ENCODE measurements at regions not wholly inside any gene's neighbourhood (a gene's known extent, or its start where the extent isn't known, plus 50 kb on each side); places are given as distances from the start of the nearest gene placed in this dataset.

DNA sequence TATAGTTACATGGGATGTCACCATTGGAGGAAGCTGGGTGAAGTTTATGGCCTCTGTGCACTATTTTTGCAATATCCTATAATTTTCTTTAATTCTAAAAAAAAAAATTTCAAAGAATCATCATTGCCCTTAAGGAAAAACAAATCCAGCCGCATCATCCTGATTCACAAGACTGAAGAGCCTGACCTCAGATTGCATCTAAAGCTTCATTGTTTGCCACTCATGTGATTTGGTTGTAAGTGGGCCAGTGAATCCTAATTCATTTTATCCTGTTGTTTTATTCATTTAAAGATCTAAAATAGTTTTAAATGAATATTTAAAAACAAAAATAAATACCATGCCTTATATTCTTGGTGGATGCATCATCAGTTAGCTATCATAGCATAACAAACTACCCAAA, 504.5 kb downstream of the TBC1D4 start:
- TF ChIP-seq, protein P1, sequence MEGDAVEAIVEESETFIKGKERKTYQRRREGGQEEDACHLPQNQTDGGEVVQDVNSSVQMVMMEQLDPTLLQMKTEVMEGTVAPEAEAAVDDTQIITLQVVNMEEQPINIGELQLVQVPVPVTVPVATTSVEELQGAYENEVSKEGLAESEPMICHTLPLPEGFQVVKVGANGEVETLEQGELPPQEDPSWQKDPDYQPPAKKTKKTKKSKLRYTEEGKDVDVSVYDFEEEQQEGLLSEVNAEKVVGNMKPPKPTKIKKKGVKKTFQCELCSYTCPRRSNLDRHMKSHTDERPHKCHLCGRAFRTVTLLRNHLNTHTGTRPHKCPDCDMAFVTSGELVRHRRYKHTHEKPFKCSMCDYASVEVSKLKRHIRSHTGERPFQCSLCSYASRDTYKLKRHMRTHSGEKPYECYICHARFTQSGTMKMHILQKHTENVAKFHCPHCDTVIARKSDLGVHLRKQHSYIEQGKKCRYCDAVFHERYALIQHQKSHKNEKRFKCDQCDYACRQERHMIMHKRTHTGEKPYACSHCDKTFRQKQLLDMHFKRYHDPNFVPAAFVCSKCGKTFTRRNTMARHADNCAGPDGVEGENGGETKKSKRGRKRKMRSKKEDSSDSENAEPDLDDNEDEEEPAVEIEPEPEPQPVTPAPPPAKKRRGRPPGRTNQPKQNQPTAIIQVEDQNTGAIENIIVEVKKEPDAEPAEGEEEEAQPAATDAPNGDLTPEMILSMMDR (IDR thresholded peaks at IDR 0.05): no peak
- TF ChIP-seq POLR2AphosphoS5 (IDR thresholded peaks at IDR 0.05; ENCODE audit: insufficient read depth in 1 of 2, low read depth in 1 of 2): no peak
- TF ChIP-seq POLR2A (IDR thresholded peaks at IDR 0.05): no peak
